ENCODE measurements at regions not wholly inside any gene's neighbourhood (a gene's known extent, or its start where the extent isn't known, plus 50 kb on each side); places are given as distances from the start of the nearest gene placed in this dataset.
"Not testable (repeated sequence)": the region's sequence is repeated elsewhere in the genome, so short reads cannot be mapped to it uniquely, and the experiment has no call there.

- no peak for DNase-seq
Observed at GRCh38 chr2:167675906-167676305, 571.5 kb downstream of the STK39 start.

GRCh38 chr2:167670588-167670987 is 576.8 kb downstream of the STK39 start:
- DNase-seq: no peak

DNA sequence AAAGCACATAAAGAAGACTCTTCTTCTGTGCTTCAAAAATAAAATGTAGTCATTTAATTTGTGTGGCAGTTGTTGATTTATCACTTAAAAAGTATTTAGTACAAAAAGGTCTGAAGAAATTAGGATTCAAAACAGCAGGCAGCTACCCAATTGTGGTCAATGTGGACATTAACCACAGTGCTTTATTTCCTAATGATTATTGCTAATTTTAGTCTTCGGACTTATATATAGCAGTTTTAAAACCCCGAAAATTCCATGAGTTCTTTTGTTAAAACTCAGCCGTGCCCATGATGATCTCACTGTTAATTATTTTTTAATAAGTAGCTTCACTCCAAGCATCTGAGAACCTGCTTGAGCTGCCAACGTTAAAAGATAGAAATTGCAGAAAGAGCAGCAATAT is 594.3 kb downstream of the STK39 start:
- DNase-seq: no peak

GRCh38 chr2:167652401-167652800 is 595.0 kb downstream of the STK39 start:
- no peak for DNase-seq

GRCh38 chr2:167651406-167652151 is 595.8 kb downstream of the STK39 start:
- DNase-seq: no peak

GRCh38 chr2:167646557-167646956 is 600.8 kb downstream of the STK39 start:
- no peak for DNase-seq

GRCh38 chr2:167640096-167640495 is 607.3 kb downstream of the STK39 start:
- no peak for DNase-seq

GRCh38 chr2:167637741-167638140 is 609.7 kb downstream of the STK39 start:
- DNase-seq: no peak

GRCh38 chr2:167632271-167632670 is 615.1 kb downstream of the STK39 start:
- DNase-seq: not testable (repeated sequence)

DNA sequence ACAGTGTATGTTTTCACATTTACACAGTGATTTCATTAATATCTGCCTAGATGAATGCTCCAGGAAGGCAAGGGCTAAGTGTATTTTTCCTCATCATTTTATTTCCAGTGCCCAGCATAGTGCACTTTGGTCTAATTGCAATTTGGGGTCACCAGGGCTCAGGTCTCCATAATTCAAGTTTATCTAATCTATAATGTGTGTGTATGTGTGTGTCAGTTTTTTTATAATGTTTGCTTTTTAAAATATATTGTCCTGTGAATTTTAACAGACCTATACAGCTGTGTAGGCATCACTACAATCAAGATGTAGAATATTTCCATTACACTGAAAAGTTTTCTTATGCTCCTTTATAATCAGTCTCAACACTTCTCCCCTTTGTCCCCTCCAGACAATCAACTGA is 620.4 kb downstream of the STK39 start:
- no peak for DNase-seq

GRCh38 chr2:167626301-167626700 is 621.1 kb downstream of the STK39 start:
- no peak for DNase-seq

- no peak for DNase-seq
Observed at GRCh38 chr2:167616997-167617396, 630.4 kb downstream of the STK39 start.

DNA sequence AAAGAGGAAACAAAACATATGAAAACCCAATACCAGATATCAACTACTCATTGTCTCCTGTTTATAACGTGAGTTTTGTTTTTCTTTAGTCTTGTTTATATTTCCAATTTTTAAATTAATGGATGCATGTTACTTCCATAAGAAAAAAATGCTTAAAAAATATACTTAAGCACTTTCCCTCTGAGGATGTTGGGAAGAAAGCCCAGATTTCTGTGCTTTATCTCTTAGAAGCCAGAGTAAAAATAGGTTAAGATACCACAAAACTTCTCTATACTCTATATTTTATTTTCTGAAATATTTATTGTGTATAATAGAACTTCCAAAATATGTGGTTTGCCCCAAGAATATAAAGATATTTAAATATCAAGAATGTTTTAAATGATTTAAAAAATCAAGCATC is 633.9 kb downstream of the STK39 start:
- DNase-seq: no peak

GRCh38 chr2:167608487-167608886 is 638.9 kb downstream of the STK39 start:
- DNase-seq: no peak

DNA sequence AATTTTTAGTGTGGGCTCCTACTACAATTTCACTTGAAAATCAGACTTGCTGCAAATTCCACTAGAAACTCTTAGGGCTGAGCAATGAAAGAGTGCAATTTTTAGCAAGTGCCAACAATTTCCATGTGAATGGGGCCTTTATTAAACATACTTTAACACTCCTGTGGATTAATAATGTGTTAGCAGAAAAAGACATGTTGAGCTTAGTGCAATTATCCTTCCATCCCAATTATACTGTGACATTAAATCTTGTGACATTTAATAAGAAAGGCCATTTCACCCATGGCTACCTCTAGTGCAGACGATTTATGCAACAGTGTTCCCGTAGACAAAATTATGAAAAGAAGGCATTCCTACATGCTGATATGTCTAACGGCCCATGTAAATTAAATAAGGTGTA is 639.7 kb downstream of the STK39 start:
- DNase-seq: no peak

- no peak for DNase-seq
Observed at GRCh38 chr2:167607211-167607610, 640.2 kb downstream of the STK39 start.

DNA sequence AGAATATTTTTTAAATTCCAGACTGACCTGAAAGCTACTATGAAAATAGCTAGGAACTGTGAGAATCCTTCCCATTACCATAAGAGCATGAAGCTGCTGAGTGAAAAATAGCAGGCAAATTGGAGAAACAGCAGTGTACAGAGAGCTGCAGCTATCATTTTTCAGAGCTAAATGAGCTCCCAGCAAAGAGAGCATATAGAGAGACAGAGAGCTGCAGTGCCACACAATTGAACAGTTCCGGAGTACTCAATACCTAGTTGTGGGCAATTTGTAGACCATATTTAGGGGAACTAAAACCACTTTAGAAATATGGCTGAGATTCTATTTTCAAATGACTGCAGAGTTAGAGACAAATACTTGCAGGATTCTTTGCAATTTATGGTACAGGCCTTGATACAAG is 645.3 kb downstream of the STK39 start:
- DNase-seq: no peak

DNA sequence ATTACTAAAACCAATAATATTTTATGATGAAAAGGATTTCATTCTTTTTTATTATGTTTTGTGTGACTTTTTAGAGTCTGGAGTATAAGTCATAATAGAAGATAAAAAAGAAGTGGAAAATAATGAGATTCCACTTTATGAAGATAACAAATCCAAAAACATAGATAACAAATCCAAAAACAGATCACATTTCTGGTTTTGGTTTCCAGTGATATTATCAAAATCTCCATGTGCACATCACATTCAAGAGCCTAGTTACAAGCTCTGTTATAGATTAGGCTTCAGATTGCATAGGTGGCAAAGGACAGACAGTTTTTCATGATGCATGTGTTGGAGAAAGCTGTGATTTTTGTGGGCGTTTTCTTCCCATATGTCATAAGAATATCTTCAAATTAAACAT is 648.2 kb downstream of the STK39 start:
- no peak for DNase-seq

DNA sequence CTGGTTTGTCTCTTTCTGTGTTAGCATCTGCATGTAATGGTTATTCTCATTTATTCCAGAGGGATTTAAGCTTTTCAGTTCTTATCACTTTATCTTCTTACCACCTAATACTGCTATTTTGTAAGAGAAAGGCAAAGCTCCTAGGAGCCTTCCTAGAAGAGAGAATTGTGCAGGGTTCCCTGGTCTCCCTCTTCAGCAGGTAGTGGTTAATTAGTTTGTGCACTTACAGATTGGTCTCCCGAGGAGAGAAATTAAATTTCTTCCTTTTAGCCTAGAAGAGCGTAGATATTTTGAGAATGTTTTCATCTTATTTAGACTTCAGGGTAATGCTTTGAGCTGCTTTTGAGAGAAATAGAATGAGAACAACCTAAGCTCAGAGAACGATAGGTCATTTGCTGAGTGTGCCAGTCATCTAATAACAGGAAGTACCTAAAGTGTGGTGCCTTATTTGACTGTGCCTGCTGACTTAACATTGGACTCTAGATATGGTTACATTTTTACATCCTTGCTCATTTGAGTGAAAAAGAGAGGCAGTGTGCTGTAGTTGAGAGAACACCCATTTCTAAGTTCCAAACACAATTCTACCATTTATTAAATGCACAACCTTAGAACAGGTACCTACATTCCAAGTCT is 651.4 kb downstream of the STK39 start:
- DNase-seq: no peak

GRCh38 chr2:167595021-167595420 is 652.4 kb downstream of the STK39 start:
- no peak for DNase-seq

GRCh38 chr2:167592441-167592840 is 655.0 kb downstream of the STK39 start:
- DNase-seq: no peak

DNA sequence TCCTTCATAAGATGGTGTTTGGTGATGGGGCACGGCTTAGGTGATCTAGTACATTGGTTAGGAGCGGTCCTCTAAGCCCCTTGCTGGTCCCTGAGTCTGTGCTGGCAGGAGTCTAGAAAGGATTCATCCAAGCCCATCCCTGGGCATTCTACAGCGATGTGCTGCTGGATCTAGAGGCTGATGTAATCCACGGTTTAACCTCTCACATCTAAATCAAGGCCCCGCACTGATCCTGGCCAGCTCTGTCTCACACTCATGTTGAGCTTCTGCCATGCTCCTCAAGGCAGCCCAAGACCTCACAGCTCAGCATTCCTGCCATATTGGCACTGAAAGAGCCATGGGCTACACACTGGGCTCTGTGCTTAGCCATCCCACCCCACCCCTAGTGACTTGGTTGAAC is 664.8 kb downstream of the STK39 start:
- peak; percentile 51 for DNase-seq

- no peak for DNase-seq
Observed at GRCh38 chr2:167581961-167582574, 665.3 kb downstream of the STK39 start.

GRCh38 chr2:167579826-167580225 is 667.6 kb downstream of the STK39 start:
- DNase-seq: no peak
